ENCODE measurements at regions not wholly inside any gene's neighbourhood (a gene's known extent, or its start where the extent isn't known, plus 50 kb on each side); places are given as distances from the start of the nearest gene placed in this dataset.

- TF ChIP-seq, protein P1, sequence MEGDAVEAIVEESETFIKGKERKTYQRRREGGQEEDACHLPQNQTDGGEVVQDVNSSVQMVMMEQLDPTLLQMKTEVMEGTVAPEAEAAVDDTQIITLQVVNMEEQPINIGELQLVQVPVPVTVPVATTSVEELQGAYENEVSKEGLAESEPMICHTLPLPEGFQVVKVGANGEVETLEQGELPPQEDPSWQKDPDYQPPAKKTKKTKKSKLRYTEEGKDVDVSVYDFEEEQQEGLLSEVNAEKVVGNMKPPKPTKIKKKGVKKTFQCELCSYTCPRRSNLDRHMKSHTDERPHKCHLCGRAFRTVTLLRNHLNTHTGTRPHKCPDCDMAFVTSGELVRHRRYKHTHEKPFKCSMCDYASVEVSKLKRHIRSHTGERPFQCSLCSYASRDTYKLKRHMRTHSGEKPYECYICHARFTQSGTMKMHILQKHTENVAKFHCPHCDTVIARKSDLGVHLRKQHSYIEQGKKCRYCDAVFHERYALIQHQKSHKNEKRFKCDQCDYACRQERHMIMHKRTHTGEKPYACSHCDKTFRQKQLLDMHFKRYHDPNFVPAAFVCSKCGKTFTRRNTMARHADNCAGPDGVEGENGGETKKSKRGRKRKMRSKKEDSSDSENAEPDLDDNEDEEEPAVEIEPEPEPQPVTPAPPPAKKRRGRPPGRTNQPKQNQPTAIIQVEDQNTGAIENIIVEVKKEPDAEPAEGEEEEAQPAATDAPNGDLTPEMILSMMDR (IDR thresholded peaks at IDR 0.05; ENCODE audit: low read depth, low read length, poor library complexity, severe bottlenecking) = no peak
- TF ChIP-seq EZH2phosphoT487 (IDR thresholded peaks at IDR 0.05; ENCODE audit: borderline replicate concordance, low read length) = no peak
Measured at GRCh38 chr4:137300776-137301175, 231.5 kb downstream of the PCDH18 start.
